ENCODE measurements at regions not wholly inside any gene's neighbourhood (a gene's known extent, or its start where the extent isn't known, plus 50 kb on each side); places are given as distances from the start of the nearest gene placed in this dataset.

- no peak for TF ChIP-seq CTCF (IDR thresholded peaks at IDR 0.05; ENCODE audit: low read length, missing control alignments)
- no peak overlapping the region for H3K4me3 ChIP-seq (replicated peaks; ENCODE audit: low read depth, low read length)
- DNase-seq (ENCODE audit: low read depth), result no peak
These were observed 50.7 kb upstream of the NOCT start for GRCh38 chr4:138964716-138965426.

- TF ChIP-seq CTCF (IDR thresholded peaks at IDR 0.05; ENCODE audit: low read length, missing control alignments), result no peak
- no peak for DNase-seq (ENCODE audit: low read depth)
- no peak overlapping the region for H3K4me3 ChIP-seq (replicated peaks; ENCODE audit: low read depth, low read length)
These were observed 52.2 kb upstream of the NOCT start for GRCh38 chr4:138963412-138963811.

- no peak for DNase-seq (ENCODE audit: low read depth)
- no peak overlapping the region for H3K4me3 ChIP-seq (replicated peaks; ENCODE audit: low read depth, low read length)
- TF ChIP-seq CTCF (IDR thresholded peaks at IDR 0.05; ENCODE audit: low read length, missing control alignments), result no peak
These were observed 53.9 kb upstream of the NOCT start for GRCh38 chr4:138961664-138962063.

GRCh38 chr4:138961129-138961528, 54.5 kb upstream of the NOCT start:
- TF ChIP-seq CTCF (IDR thresholded peaks at IDR 0.05; ENCODE audit: low read length, missing control alignments), result no peak
- DNase-seq (ENCODE audit: low read depth), result no peak
- no peak overlapping the region for H3K4me3 ChIP-seq (replicated peaks; ENCODE audit: low read depth, low read length)

- no peak for DNase-seq (ENCODE audit: low read depth)
- no peak overlapping the region for H3K4me3 ChIP-seq (replicated peaks; ENCODE audit: low read depth, low read length)
- TF ChIP-seq CTCF (IDR thresholded peaks at IDR 0.05; ENCODE audit: low read length, missing control alignments), result no peak
These were observed 55.3 kb upstream of the NOCT start for GRCh38 chr4:138960175-138960710.

- DNase-seq (ENCODE audit: low read depth), result peak; percentile 31
- TF ChIP-seq CTCF (IDR thresholded peaks at IDR 0.05; ENCODE audit: low read length, missing control alignments), result no peak
- H3K4me3 ChIP-seq (replicated peaks; ENCODE audit: low read depth, low read length), result no peak overlapping the region
These were observed 56.3 kb upstream of the NOCT start for GRCh38 chr4:138959097-138959815.

Measured in fibroblast of pulmonary artery (primary cell).